HepG2 (cell line): ENCODE measurements at regions not wholly inside any gene's neighbourhood (a gene's known extent, or its start where the extent isn't known, plus 50 kb on each side); places are given as distances from the start of the nearest gene placed in this dataset.

ENCODE experiments used
- ATAC-seq: fragments of 200-7000 bp; cut with Tn5 transposase; 3 replicates; pipeline ENCODE4 v1.9.1; 2020; ENCODE audit warnings: mild to moderate bottlenecking, moderate library complexity
- BruUV-seq: library from RNA; stranded (reverse); fragments of 400-500 nt; replicated peaks from 2 replicates; lab custom pipeline; 2021; lab: Mats Ljungman, UMichigan
- CTCF ChIA-PET: fragments of 300-600 bp; formaldehyde crosslinking; extraction: SDS; loops from one replicate; lab custom pipeline; 2021; ENCODE audit warnings: low total read pairs, inconsistent platforms, low intra/inter-chr PET ratio; lab: Yijun Ruan, JAX
- POLR2A ChIA-PET: fragments of 350-600 bp; sonication (Branson Sonifier 250); formaldehyde crosslinking; loops from one replicate; lab custom pipeline; 2020; ENCODE audit warnings: antibody characterized with exemption, inconsistent platforms; lab: Yijun Ruan, JAX
- DNase-seq: peaks from one replicate; pipeline ENCODE4 v3.0.0-alpha.2; 2015; ENCODE audit warnings: low spot score
- FAIRE-seq: peaks from 3 replicates; lab custom pipeline; 2011; peaks lifted over from hg19 to GRCh38; lab: Jason Lieb, UNC
- H2AFZ ChIP-seq: one replicate; pipeline ENCODE4 v1.6.1; 2011; ENCODE audit warnings: low read length, inconsistent platforms
- H3K27ac ChIP-seq: fragments of 300-600 bp; 3 replicates; pipeline ENCODE4 v1.8.0; 2011; ENCODE audit warnings: mixed run types, mild to moderate bottlenecking, mixed read lengths, low read length, inconsistent platforms; ENCODE audit not compliant: insufficient read depth; ENCODE audit errors: extremely low read length
- H3K27me3 ChIP-seq, 2 experiments: fragments of 200-600 bp in 1 of 2; 2 replicates in 1 of 2; 3 replicates in 1 of 2; pipeline versions ENCODE4 v1.6.0 to v1.8.0; 2011; ENCODE audit warnings: low read length in 2 of 2, mild to moderate bottlenecking in 2 of 2, moderate library complexity in 2 of 2, inconsistent platforms in 1 of 2; ENCODE audit not compliant: insufficient read depth in 2 of 2, control insufficient read depth in 1 of 2
- H3K36me3 ChIP-seq, 2 experiments: fragments of 200-600 bp in 1 of 2; replicated peaks in 1 of 2; 2 replicates in 1 of 2; 3 replicates in 1 of 2; pipeline versions ENCODE4 v1.5.1 to v1.8.0; 2011; ENCODE audit warnings: low read length in 2 of 2, inconsistent platforms in 1 of 2; ENCODE audit not compliant: insufficient read depth in 2 of 2, control insufficient read depth in 1 of 2
- H3K4me1 ChIP-seq: 2 replicates; pipeline ENCODE4 v1.5.1; 2012; ENCODE audit warnings: low read length, inconsistent platforms; ENCODE audit not compliant: insufficient read depth
- H3K4me2 ChIP-seq: 2 replicates; pipeline ENCODE4 v1.6.0; 2011; ENCODE audit warnings: low read depth, low read length, inconsistent platforms
- H3K4me3 ChIP-seq, 3 experiments: fragments of 200-600 bp in 1 of 3; sonication (generic), shearing (Covaris generic) in 1 of 3; replicated peaks in 1 of 3; 2 replicates each; pipeline ENCODE4 v1.5.1; 2011 to 2016; ENCODE audit warnings: low read length in 3 of 3, inconsistent platforms in 2 of 3, low read depth in 2 of 3, mild to moderate bottlenecking in 2 of 3, control low read depth in 1 of 3, mixed read lengths in 1 of 3; ENCODE audit not compliant: insufficient read depth in 1 of 3
- H3K79me2 ChIP-seq: one replicate; pipeline ENCODE4 v1.6.1; 2011; ENCODE audit warnings: low read length, inconsistent platforms; ENCODE audit not compliant: insufficient read depth
- H3K9ac ChIP-seq: 2 replicates; pipeline ENCODE4 v1.6.0; 2011; ENCODE audit warnings: mild to moderate bottlenecking, low read depth, low read length, inconsistent platforms; ENCODE audit not compliant: insufficient read depth
- H3K9me3 ChIP-seq: 2 replicates; pipeline ENCODE4 v1.5.1; 2012; ENCODE audit warnings: mild to moderate bottlenecking, low read length
- H4K20me1 ChIP-seq: 2 replicates; pipeline ENCODE4 v1.6.0; 2011; ENCODE audit warnings: inconsistent platforms, mild to moderate bottlenecking, low read length, moderate library complexity; ENCODE audit not compliant: insufficient read depth
- CTCF ChIP-seq: sonication (generic); formaldehyde crosslinking; IDR thresholded peaks from 2 replicates; pipeline ENCODE4 v1.5.0; 2020; ENCODE audit warnings: mild to moderate bottlenecking, missing genetic modification reagents, moderate library complexity
- ERF ChIP-seq: IDR thresholded peaks from 2 replicates; pipeline ENCODE4 v1.6.1; 2018; ENCODE audit warnings: missing biosample characterization, missing genetic modification reagents
- SIN3A ChIP-seq: IDR thresholded peaks from 2 replicates; pipeline ENCODE4 v1.6.1; 2011; ENCODE audit warnings: low read depth, mild to moderate bottlenecking, control low read depth, low read length, borderline replicate concordance
- ZNF333 ChIP-seq: sonication (generic); formaldehyde crosslinking; IDR thresholded peaks from 2 replicates; pipeline ENCODE4 v1.4.0; 2020; ENCODE audit warnings: mild to moderate bottlenecking, missing genetic modification reagents, borderline replicate concordance
- ZNF652 ChIP-seq: IDR thresholded peaks from 2 replicates; pipeline ENCODE4 v1.6.1; 2016; ENCODE audit warnings: low read depth, borderline replicate concordance
- ZNF737 ChIP-seq: sonication (generic); formaldehyde crosslinking; IDR thresholded peaks from 2 replicates; pipeline ENCODE4 v1.5.0; 2020; ENCODE audit warnings: missing genetic modification reagents, mild to moderate bottlenecking, borderline replicate concordance
- WGBS: methylation state at CpG from one replicate; pipeline ENCODE4 v1.1.6; 2017; ENCODE audit warnings: low lambda C conversion rate; 5-methylcytosine and 5-hydroxymethylcytosine counted together
- in situ Hi-C: cut with HindIII; loops from 2 replicates; pipeline ENCODE4 v1.10.0; 2017; ENCODE audit warnings: low pct_unique_long_range_greater_than_20kb; ENCODE audit not compliant: extremely low pct_ligation_motif_present
- intact Hi-C: fragments of 100-400 bp; cut with micrococcal nuclease; formaldehyde crosslinking; loops from one replicate; pipeline ENCODE4 v1.10.0; 2022; ENCODE audit not compliant: unreplicated experiment
- TF ChIP-seq, protein P1 (sequence below): sonication (generic); formaldehyde crosslinking; IDR thresholded peaks from 2 replicates; pipeline ENCODE4 v1.4.0; 2020; ENCODE audit warnings: missing genetic modification reagents, borderline replicate concordance

GRCh38 chr2:180910831-180911665, 69.4 kb upstream of the UBE2E3 start:
- ATAC-seq (peak; percentile 73), FAIRE-seq (no peak), DNase-seq (no peak)
- H3K4me2 ChIP-seq = no peak overlapping the region
- CTCF ChIA-PET = no interaction called here
- H3K9ac ChIP-seq = no peak overlapping the region
- POLR2A ChIA-PET = no interaction called here
- no peak overlapping the region for H3K4me3 ChIP-seq
- no peaks in the 10 kb centered on the region for H3K4me1 ChIP-seq
- H3K27me3 ChIP-seq = no peaks in the 10 kb centered on the region
- H2AFZ ChIP-seq = no peak overlapping the region
- TF ChIP-seq SIN3A (no peak), ERF (no peak), CTCF (peak; percentile 9; the same call in 1 of the 2 replicates), ZNF333 (CRISPR knock-in tag) (no peak)
- no peaks in the 10 kb centered on the region for H3K9me3 ChIP-seq
- H3K79me2 ChIP-seq = no peaks in the 10 kb centered on the region
- in situ Hi-C loops = no loop called here
- 25% methylated on average over 9 of the region's 9 CpGs for WGBS
- no peaks in the 10 kb centered on the region for H3K36me3 ChIP-seq
- no peak overlapping the region for H3K27ac ChIP-seq
- intact Hi-C loops = no loop called here
- BruUV-seq = no TSS peak
- no peaks in the 10 kb centered on the region for H4K20me1 ChIP-seq

DNA sequence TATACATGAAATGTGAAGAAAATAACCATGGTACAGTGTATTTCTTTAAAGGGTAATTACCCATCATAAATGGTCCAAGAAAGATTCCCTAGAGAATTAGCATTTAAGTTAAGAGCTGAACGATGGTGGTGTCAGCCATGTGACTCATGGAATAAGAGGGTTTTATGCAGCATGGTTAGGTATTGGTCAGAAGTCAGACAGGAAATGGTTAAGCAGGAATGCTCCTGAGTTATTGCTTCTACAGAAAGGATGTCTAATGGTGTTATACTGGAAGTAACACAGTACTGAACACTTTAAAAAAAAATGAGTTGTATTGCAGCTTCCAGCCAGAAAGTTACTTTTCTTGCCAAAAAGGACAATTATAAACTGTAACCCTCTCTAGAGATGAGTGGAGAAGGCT, 72.7 kb upstream of the UBE2E3 start:
- FAIRE-seq (no peak), ATAC-seq (no peak), DNase-seq (no peak)
- no peaks in the 10 kb centered on the region for H3K4me1 ChIP-seq
- H3K4me3 ChIP-seq = no peak overlapping the region
- TF ChIP-seq ZNF652 (CRISPR knock-in tag) (peak; percentile 37; the same call in 1 of the 2 replicates), ZNF737 (CRISPR knock-in tag) (no peak)
- TF ChIP-seq, protein P1, sequence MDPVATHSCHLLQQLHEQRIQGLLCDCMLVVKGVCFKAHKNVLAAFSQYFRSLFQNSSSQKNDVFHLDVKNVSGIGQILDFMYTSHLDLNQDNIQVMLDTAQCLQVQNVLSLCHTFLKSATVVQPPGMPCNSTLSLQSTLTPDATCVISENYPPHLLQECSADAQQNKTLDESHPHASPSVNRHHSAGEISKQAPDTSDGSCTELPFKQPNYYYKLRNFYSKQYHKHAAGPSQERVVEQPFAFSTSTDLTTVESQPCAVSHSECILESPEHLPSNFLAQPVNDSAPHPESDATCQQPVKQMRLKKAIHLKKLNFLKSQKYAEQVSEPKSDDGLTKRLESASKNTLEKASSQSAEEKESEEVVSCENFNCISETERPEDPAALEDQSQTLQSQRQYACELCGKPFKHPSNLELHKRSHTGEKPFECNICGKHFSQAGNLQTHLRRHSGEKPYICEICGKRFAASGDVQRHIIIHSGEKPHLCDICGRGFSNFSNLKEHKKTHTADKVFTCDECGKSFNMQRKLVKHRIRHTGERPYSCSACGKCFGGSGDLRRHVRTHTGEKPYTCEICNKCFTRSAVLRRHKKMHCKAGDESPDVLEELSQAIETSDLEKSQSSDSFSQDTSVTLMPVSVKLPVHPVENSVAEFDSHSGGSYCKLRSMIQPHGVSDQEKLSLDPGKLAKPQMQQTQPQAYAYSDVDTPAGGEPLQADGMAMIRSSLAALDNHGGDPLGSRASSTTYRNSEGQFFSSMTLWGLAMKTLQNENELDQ (CRISPR knock-in tag) = no peak
- ChIA-PET CTCF (no interaction called here), POLR2A (no interaction called here)
- intact Hi-C loops = loop anchor here (10.0 kb wide), 1 partner anchor 303 kb away; no protein-coding TSS in a partner anchor
- H3K27me3 ChIP-seq = no peaks in the 10 kb centered on the region
- no peak overlapping the region for H2AFZ ChIP-seq
- H3K79me2 ChIP-seq = no peaks in the 10 kb centered on the region
- H3K27ac ChIP-seq = no peak overlapping the region
- H3K9me3 ChIP-seq = no peaks in the 10 kb centered on the region
- in situ Hi-C loops = no loop called here
- H3K36me3 ChIP-seq = no peaks in the 10 kb centered on the region
- 3% methylated on average over 1 of the region's 1 CpG for WGBS
- BruUV-seq = no TSS peak
- no peaks in the 10 kb centered on the region for H4K20me1 ChIP-seq
- no peak overlapping the region for H3K9ac ChIP-seq
- H3K4me2 ChIP-seq = no peak overlapping the region
